MM.1S (cell line): ENCODE measurements at regions not wholly inside any gene's neighbourhood (a gene's known extent, or its start where the extent isn't known, plus 50 kb on each side); places are given as distances from the start of the nearest gene placed in this dataset.
"Not testable (repeated sequence)": the region's sequence is repeated elsewhere in the genome, so short reads cannot be mapped to it uniquely, and the experiment has no call there.

ENCODE experiments used
- DNase-seq: peaks from one replicate; pipeline ENCODE4 v3.0.0-alpha.2; 2015
- H2AFZ ChIP-seq: fragments of 300-600 bp; sonication (generic); 2 replicates; pipeline ENCODE4 v1.6.0; 2016; ENCODE audit warnings: antibody characterized with exemption, low read length
- H3F3A ChIP-seq: fragments of 300-600 bp; sonication (generic); 2 replicates; pipeline ENCODE4 v1.6.1; 2016; ENCODE audit warnings: mild to moderate bottlenecking, antibody characterized with exemption, low read length, moderate library complexity, mixed read lengths; ENCODE audit not compliant: insufficient read depth
- H3K27ac ChIP-seq: fragments of 300-600 bp; sonication (generic); 2 replicates; pipeline ENCODE4 v1.5.1; 2016; ENCODE audit warnings: mild to moderate bottlenecking, low read length
- H3K27me3 ChIP-seq: fragments of 300-600 bp; sonication (generic); replicated peaks from 2 replicates; pipeline ENCODE4 v1.6.0; 2016; ENCODE audit warnings: low read length; ENCODE audit not compliant: insufficient read depth
- H3K36me3 ChIP-seq: fragments of 300-600 bp; sonication (generic); replicated peaks from 2 replicates; pipeline ENCODE4 v1.6.1; 2016; ENCODE audit warnings: mild to moderate bottlenecking, low read length, mixed read lengths; ENCODE audit not compliant: insufficient read depth
- H3K4me1 ChIP-seq: fragments of 300-600 bp; sonication (generic); 2 replicates; pipeline ENCODE4 v1.6.1; 2016; ENCODE audit warnings: low read length, mixed read lengths
- H3K4me2 ChIP-seq: fragments of 300-600 bp; sonication (generic); 2 replicates; pipeline ENCODE4 v1.6.0; 2016; ENCODE audit warnings: low read depth, low read length
- H3K4me3 ChIP-seq: fragments of 300-600 bp; sonication (generic); 2 replicates; pipeline ENCODE4 v1.5.1; 2016; ENCODE audit warnings: low read length, mixed read lengths
- H3K79me2 ChIP-seq: fragments of 300-600 bp; sonication (generic); 2 replicates; pipeline ENCODE4 v1.6.1; 2016; ENCODE audit warnings: mixed run types, low read length, mixed read lengths
- H3K9ac ChIP-seq: fragments of 300-600 bp; sonication (generic); 2 replicates; pipeline ENCODE4 v1.6.1; 2016; ENCODE audit warnings: low read length, mixed read lengths
- H3K9me2 ChIP-seq: fragments of 300-600 bp; sonication (generic); replicated peaks from 2 replicates; pipeline ENCODE4 v1.6.1; 2016; ENCODE audit warnings: mild to moderate bottlenecking, low read length, mixed read lengths; ENCODE audit not compliant: insufficient read depth
- H3K9me3 ChIP-seq: fragments of 300-600 bp; sonication (generic); replicated peaks from 2 replicates; pipeline ENCODE4 v1.6.1; 2016; ENCODE audit warnings: mild to moderate bottlenecking, low read length, mixed read lengths; ENCODE audit not compliant: insufficient read depth
- H4K20me1 ChIP-seq: fragments of 300-600 bp; sonication (generic); 2 replicates; pipeline ENCODE4 v1.6.1; 2016; ENCODE audit warnings: mild to moderate bottlenecking, low read length, moderate library complexity, mixed read lengths; ENCODE audit not compliant: insufficient read depth
- CTCF ChIP-seq: fragments of 300-600 bp; sonication (generic); IDR thresholded peaks from 2 replicates; pipeline ENCODE4 v1.5.1; 2016; ENCODE audit warnings: antibody characterized with exemption, low read length, mixed read lengths
- EZH2 ChIP-seq: fragments of 300-600 bp; sonication (generic); optimal IDR thresholded peaks from 2 replicates; pipeline ENCODE3; 2017; ENCODE audit warnings: low read depth, mild to moderate bottlenecking, antibody characterized with exemption, low read length, mixed read lengths
- EZH2phosphoT487 ChIP-seq: fragments of 300-600 bp; sonication (generic); IDR thresholded peaks from 2 replicates; pipeline ENCODE4 v1.6.1; 2018; ENCODE audit warnings: antibody characterized with exemption, low read length

DNA sequence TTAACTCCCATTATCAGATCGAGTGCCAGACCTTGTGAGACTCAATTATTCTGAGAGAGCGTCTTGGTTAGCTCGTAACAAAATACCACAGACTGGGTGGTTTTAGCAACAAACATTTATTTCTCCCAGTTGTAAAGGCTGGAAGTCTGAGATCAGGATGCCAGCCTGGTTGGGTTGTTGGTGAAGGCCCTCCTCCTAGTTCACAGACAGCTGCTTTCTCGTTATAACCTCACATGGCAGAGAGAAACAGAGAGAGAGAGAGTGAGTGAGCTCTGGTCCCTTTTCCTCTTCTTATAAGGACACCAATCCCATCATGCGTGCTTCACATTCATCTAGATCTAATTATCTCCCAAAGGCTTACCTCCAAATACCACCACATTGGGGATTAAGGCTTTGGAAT lies 114.2 kb upstream of the SLC24A2 start:
- H3K4me1 ChIP-seq: no peaks in the 10 kb centered on the region
- no peak overlapping the region for H3K27ac ChIP-seq
- H3K79me2 ChIP-seq: no peaks in the 10 kb centered on the region
- no peak overlapping the region for H2AFZ ChIP-seq
- no peaks in the 10 kb centered on the region for H3K36me3 ChIP-seq
- no peak for TF ChIP-seq EZH2phosphoT487
- no peak overlapping the region for H3K9ac ChIP-seq
- no peaks in the 10 kb centered on the region for H3K9me3 ChIP-seq
- H3F3A ChIP-seq: no peaks in the 10 kb centered on the region
- DNase-seq: no peak
- no peaks in the 10 kb centered on the region for H4K20me1 ChIP-seq
- no peaks in the 10 kb centered on the region for H3K27me3 ChIP-seq
- H3K4me2 ChIP-seq: no peak overlapping the region
- H3K9me2 ChIP-seq: no peaks in the 10 kb centered on the region
- H3K4me3 ChIP-seq: no peak overlapping the region

DNA sequence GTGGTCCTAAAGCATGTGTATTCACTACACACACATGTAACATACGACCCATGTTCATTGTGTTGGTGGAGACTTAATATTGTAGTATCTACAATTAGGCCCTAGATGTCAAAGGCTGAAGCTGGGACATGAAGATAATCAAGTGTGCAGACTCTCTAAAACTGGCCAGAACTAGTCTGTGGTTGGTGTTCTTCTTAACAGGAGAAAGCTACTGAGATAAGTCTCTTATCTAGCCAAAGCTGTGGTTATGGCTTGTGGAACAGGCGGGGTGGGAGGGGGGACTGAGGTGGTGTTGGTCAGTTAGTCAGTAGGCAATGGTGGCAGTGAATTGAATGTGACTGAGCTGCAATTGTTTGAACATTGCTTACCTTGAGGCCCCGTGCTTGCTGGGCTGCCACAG lies 112.7 kb upstream of the SLC24A2 start:
- no peak overlapping the region for H3K27ac ChIP-seq
- H4K20me1 ChIP-seq: no peaks in the 10 kb centered on the region
- no peaks in the 10 kb centered on the region for H3K79me2 ChIP-seq
- H3K9me2 ChIP-seq: no peaks in the 10 kb centered on the region
- no peaks in the 10 kb centered on the region for H3F3A ChIP-seq
- H3K9ac ChIP-seq: no peak overlapping the region
- no peaks in the 10 kb centered on the region for H3K4me1 ChIP-seq
- no peaks in the 10 kb centered on the region for H3K9me3 ChIP-seq
- no peaks in the 10 kb centered on the region for H3K27me3 ChIP-seq
- TF ChIP-seq EZH2phosphoT487: no peak
- TF ChIP-seq CTCF: no peak
- TF ChIP-seq EZH2: no peak
- H2AFZ ChIP-seq: no peak overlapping the region
- no peak overlapping the region for H3K4me2 ChIP-seq
- H3K36me3 ChIP-seq: no peaks in the 10 kb centered on the region
- H3K4me3 ChIP-seq: no peak overlapping the region
- no peak for DNase-seq

DNA sequence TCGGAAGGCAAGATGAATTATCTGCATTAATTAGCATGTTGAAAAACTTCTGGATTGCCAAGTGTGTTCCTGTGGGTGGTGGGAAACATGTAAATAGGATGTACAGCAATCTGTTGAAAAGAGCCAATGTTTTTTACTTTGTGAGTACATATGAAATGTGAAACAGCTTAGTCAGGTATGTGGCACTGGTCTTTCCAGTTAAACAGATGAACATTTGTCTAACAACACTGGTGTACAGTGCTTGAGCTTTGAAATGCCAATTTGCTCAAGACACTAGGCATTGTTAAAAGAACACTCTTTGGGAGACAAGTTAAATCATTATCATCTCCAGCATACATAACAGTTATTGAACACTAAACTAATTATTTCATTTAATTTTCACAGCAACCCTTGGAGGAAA lies 107.3 kb upstream of the SLC24A2 start:
- no peaks in the 10 kb centered on the region for H3K79me2 ChIP-seq
- no peak for TF ChIP-seq EZH2

GRCh38 chr9:19895578-19895977 lies 106.7 kb upstream of the SLC24A2 start:
- H3K9me3 ChIP-seq, DNase-seq, H3K4me2 ChIP-seq, H2AFZ ChIP-seq, H3K4me1 ChIP-seq, H3K9ac ChIP-seq, H3K9me2 ChIP-seq, H3K4me3 ChIP-seq, H3K27me3 ChIP-seq, H3K79me2 ChIP-seq, H3F3A ChIP-seq, H3K27ac ChIP-seq, H3K36me3 ChIP-seq, H4K20me1 ChIP-seq: not testable (repeated sequence)

More for the DNA sequence above, 107.3 kb upstream of the SLC24A2 start:
- H3K9ac ChIP-seq: no peak overlapping the region
- H2AFZ ChIP-seq: no peak overlapping the region
- DNase-seq: no peak
- no peaks in the 10 kb centered on the region for H3K36me3 ChIP-seq
- H3K27me3 ChIP-seq: no peaks in the 10 kb centered on the region
- no peak overlapping the region for H3K4me2 ChIP-seq
- no peaks in the 10 kb centered on the region for H4K20me1 ChIP-seq
- H3K9me2 ChIP-seq: no peaks in the 10 kb centered on the region
- no peak overlapping the region for H3K4me3 ChIP-seq
- no peaks in the 10 kb centered on the region for H3F3A ChIP-seq
- H3K9me3 ChIP-seq: no peaks in the 10 kb centered on the region
- no peak overlapping the region for H3K27ac ChIP-seq
- no peaks in the 10 kb centered on the region for H3K4me1 ChIP-seq

GRCh38 chr9:19895006-19895405 lies 106.2 kb upstream of the SLC24A2 start:
- H3K27me3 ChIP-seq: no peaks in the 10 kb centered on the region
- H3K4me3 ChIP-seq: no peak overlapping the region
- no peaks in the 10 kb centered on the region for H3K4me1 ChIP-seq
- no peak overlapping the region for H2AFZ ChIP-seq
- H3K27ac ChIP-seq: no peak overlapping the region
- H4K20me1 ChIP-seq: no peaks in the 10 kb centered on the region
- no peaks in the 10 kb centered on the region for H3K79me2 ChIP-seq
- H3K9me2 ChIP-seq: no peaks in the 10 kb centered on the region
- H3K4me2 ChIP-seq: no peak overlapping the region
- no peaks in the 10 kb centered on the region for H3K9me3 ChIP-seq
- TF ChIP-seq CTCF (no peak), EZH2phosphoT487 (no peak)
- DNase-seq: no peak
- H3F3A ChIP-seq: no peaks in the 10 kb centered on the region
- no peaks in the 10 kb centered on the region for H3K36me3 ChIP-seq
- H3K9ac ChIP-seq: no peak overlapping the region
